HCT116 (cell line): ENCODE measurements at regions not wholly inside any gene's neighbourhood (a gene's known extent, or its start where the extent isn't known, plus 50 kb on each side); places are given as distances from the start of the nearest gene placed in this dataset.

Experiments
- ATAC-seq: fragments of 200-7000 bp; cut with Tn5 transposase; 2 replicates; pipeline ENCODE4 v1.9.1; 2020; ENCODE audit warnings: mild to moderate bottlenecking, moderate library complexity
- BruUV-seq: library from RNA; stranded (reverse); fragments of 400-500 nt; replicated peaks from 2 replicates; lab custom pipeline; 2021; lab: Mats Ljungman, UMichigan
- CTCF ChIA-PET: fragments of 300-600 bp; sonication (Branson Sonifier 250); formaldehyde crosslinking; loops from one replicate; lab custom pipeline; 2021; ENCODE audit warnings: antibody characterized with exemption; lab: Charles Lee
- POLR2A ChIA-PET: fragments of 300-600, 350-600 bp; sonication (Branson Sonifier 250); formaldehyde crosslinking; loops from one replicate; lab custom pipeline; 2021; ENCODE audit warnings: antibody characterized with exemption; lab: Charles Lee
- RAD21 ChIA-PET, 2 experiments: fragments of 300-600 bp; sonication (Branson Sonifier 250); formaldehyde crosslinking; loops; one replicate each; lab custom pipeline; 2023; ENCODE audit warnings: low total read pairs in 2 of 2; ENCODE audit not compliant: uncharacterized antibody in 2 of 2, unreplicated experiment in 2 of 2, low non-redundant PET in 1 of 2; lab: Charles Lee
- DNase-seq: peaks from one replicate; pipeline ENCODE4 v3.0.0-alpha.2; 2010; ENCODE audit warnings: low read depth, low spot score
- H2AFZ ChIP-seq: fragments of 200-600 bp; shearing (Covaris generic), sonication (generic); 2 replicates; pipeline ENCODE4 v1.6.1; 2017; ENCODE audit warnings: low read depth, mixed run types, mixed read lengths, antibody characterized with exemption, low read length; ENCODE audit not compliant: poor library complexity, severe bottlenecking
- H3K27ac ChIP-seq: 2 replicates; pipeline ENCODE4 v1.5.1; 2012; ENCODE audit warnings: low read depth, low read length
- H3K27me3 ChIP-seq: fragments of 200-600 bp; sonication (generic); 2 replicates; pipeline ENCODE4 v1.6.1; 2016; ENCODE audit warnings: mixed run types, low read length, mixed read lengths; ENCODE audit not compliant: insufficient read depth
- H3K36me3 ChIP-seq, 2 experiments: fragments of 200-500 bp in 1 of 2; fragments of 200-600 bp in 1 of 2; sonication (Bioruptor generic) in 1 of 2; sonication (generic) in 1 of 2; 2 replicates each; pipeline versions ENCODE4 v1.5.1 to v1.6.1; 2014 to 2016; ENCODE audit warnings: low read length in 2 of 2, inconsistent platforms in 1 of 2, mixed read lengths in 1 of 2, mixed run types in 1 of 2; ENCODE audit not compliant: insufficient read depth in 2 of 2, control insufficient read depth in 1 of 2
- H3K4me1 ChIP-seq, 2 experiments: fragments of 200-600 bp in 1 of 2; sonication (generic) in 1 of 2; 2 replicates each; pipeline versions ENCODE4 v1.5.1 to v1.6.1; 2012 to 2017; ENCODE audit warnings: low read length in 2 of 2, inconsistent platforms in 1 of 2, mild to moderate bottlenecking in 1 of 2, mixed read lengths in 1 of 2, mixed run types in 1 of 2, moderate library complexity in 1 of 2; ENCODE audit not compliant: insufficient read depth in 2 of 2, control insufficient read depth in 1 of 2
- H3K4me2 ChIP-seq: fragments of 200-600 bp; sonication (generic); 2 replicates; pipeline ENCODE4 v1.6.1; 2017; ENCODE audit warnings: mixed run types, low read length, mixed read lengths
- H3K4me3 ChIP-seq, 2 experiments: fragments of 200-600 bp in 1 of 2; sonication (generic) in 1 of 2; replicated peaks in 1 of 2; 2 replicates each; pipeline ENCODE4 v1.5.1; 2011 to 2016; ENCODE audit warnings: low read length in 2 of 2, control low read depth in 1 of 2, low read depth in 1 of 2, mild to moderate bottlenecking in 1 of 2, mixed read lengths in 1 of 2, mixed run types in 1 of 2
- H3K79me2 ChIP-seq: fragments of 200-600 bp; sonication (generic); 2 replicates; pipeline ENCODE4 v1.6.1; 2017; ENCODE audit warnings: mild to moderate bottlenecking, mixed run types, low read length, moderate library complexity, mixed read lengths; ENCODE audit not compliant: insufficient read depth
- H3K9ac ChIP-seq: fragments of 200-600 bp; sonication (generic); 2 replicates; pipeline ENCODE4 v1.6.1; 2016; ENCODE audit warnings: low read length, mixed read lengths
- H3K9me2 ChIP-seq: fragments of 200-600 bp; sonication (generic), shearing (Covaris generic); 2 replicates; pipeline ENCODE4 v1.6.1; 2017; ENCODE audit warnings: mixed run types, mild to moderate bottlenecking, moderate library complexity; ENCODE audit not compliant: insufficient read depth
- H3K9me3 ChIP-seq, 2 experiments: fragments of 200-500 bp in 1 of 2; fragments of 200-600 bp in 1 of 2; sonication (Bioruptor generic) in 1 of 2; sonication (generic) in 1 of 2; 2 replicates each; pipeline ENCODE4 v1.6.1; 2014 to 2017; ENCODE audit warnings: low read length in 2 of 2, mixed read lengths in 2 of 2, inconsistent platforms in 1 of 2, low read depth in 1 of 2, mild to moderate bottlenecking in 1 of 2, mixed run types in 1 of 2, moderate library complexity in 1 of 2; ENCODE audit not compliant: control insufficient read depth in 1 of 2, insufficient read depth in 1 of 2
- H4K20me1 ChIP-seq: fragments of 200-600 bp; sonication (generic), shearing (Covaris generic); 2 replicates; pipeline ENCODE4 v1.6.1; 2017; ENCODE audit warnings: mixed run types, mild to moderate bottlenecking, moderate library complexity; ENCODE audit not compliant: insufficient read depth
- ATF3 ChIP-seq: IDR thresholded peaks from 2 replicates; pipeline ENCODE4 v1.6.1; 2012
- ELF1 ChIP-seq: IDR thresholded peaks from 2 replicates; pipeline ENCODE4 v1.6.1; 2012; ENCODE audit warnings: low read depth, borderline replicate concordance
- EZH2phosphoT487 ChIP-seq: fragments of 200-600 bp; IDR thresholded peaks from 2 replicates; pipeline ENCODE4 v1.6.1; 2018; ENCODE audit warnings: antibody characterized with exemption, borderline replicate concordance
- FOSL1 ChIP-seq: IDR thresholded peaks from 2 replicates; pipeline ENCODE4 v1.6.1; 2012; ENCODE audit warnings: low read depth
- JUND ChIP-seq: IDR thresholded peaks from 2 replicates; pipeline ENCODE4 v1.6.1; 2012
- MAX ChIP-seq: IDR thresholded peaks from 2 replicates; pipeline ENCODE4 v1.6.1; 2012
- RAD21 ChIP-seq: IDR thresholded peaks from 2 replicates; pipeline ENCODE4 v1.6.1; 2012; ENCODE audit warnings: low read depth, mild to moderate bottlenecking
- SIN3A ChIP-seq: IDR thresholded peaks from 2 replicates; pipeline ENCODE4 v1.6.1; 2012; ENCODE audit warnings: low read depth
- SRF ChIP-seq: IDR thresholded peaks from 2 replicates; pipeline ENCODE4 v1.6.1; 2012; ENCODE audit warnings: low read depth
- YY1 ChIP-seq: IDR thresholded peaks from 2 replicates; pipeline ENCODE4 v1.6.1; 2011; ENCODE audit warnings: low read length, low read depth, moderate library complexity, mild to moderate bottlenecking; ENCODE audit not compliant: insufficient replicate concordance; ENCODE audit errors: extremely low read depth
- intact Hi-C: fragments of 100-400 bp; cut with micrococcal nuclease; formaldehyde crosslinking; loops from 2 replicates; pipeline ENCODE4 v1.10.0; 2022
- TF ChIP-seq, protein P1 (sequence below): IDR thresholded peaks from 2 replicates; pipeline ENCODE4 v1.6.1; 2012; ENCODE audit warnings: low read depth

DNA sequence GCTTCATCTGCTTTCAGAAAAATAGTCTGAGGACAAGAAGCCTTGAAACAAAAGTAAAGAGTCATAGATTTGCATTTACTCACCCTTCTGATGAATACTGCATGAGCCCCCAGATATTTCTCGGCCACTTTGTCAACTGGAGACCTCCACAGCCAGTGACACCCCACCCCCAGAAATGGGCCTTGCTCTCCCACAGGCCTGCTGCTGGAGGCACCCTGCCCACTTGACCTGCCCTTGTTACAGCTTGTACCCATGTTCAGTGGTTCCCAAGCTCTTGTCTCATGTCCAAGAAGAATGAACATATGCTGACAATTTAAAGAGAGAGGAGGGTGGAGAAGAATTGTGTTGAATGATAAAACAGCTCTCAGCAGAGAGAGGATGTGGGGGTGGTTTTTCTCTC, 225.1 kb downstream of the DCAF12L2 start:
- Histone ChIP-seq H3K4me3 (no peak overlapping the region), H3K9ac (no peak overlapping the region), H3K4me2 (no peak overlapping the region), H2AFZ (no peak overlapping the region), H3K79me2 (no peaks in the 10 kb centered on the region), H3K27me3 (no peaks in the 10 kb centered on the region), H3K4me1 (no peaks in the 10 kb centered on the region), H4K20me1 (no peaks in the 10 kb centered on the region), H3K27ac (no peak overlapping the region), H3K36me3 (no peaks in the 10 kb centered on the region), H3K9me2 (no peaks in the 10 kb centered on the region), H3K9me3 (no peaks in the 10 kb centered on the region)
- no peak for DNase-seq
- ChIA-PET POLR2A (no interaction called here), RAD21 (no interaction called here), CTCF (no interaction called here)
- intact Hi-C loops: no loop called here
- BruUV-seq: no TSS peak
- ATAC-seq: no peak
- TF ChIP-seq YY1 (no peak), FOSL1 (no peak), SRF (no peak), ATF3 (no peak), RAD21 (no peak), MAX (no peak), JUND (no peak), SIN3A (no peak), EZH2phosphoT487 (no peak), ELF1 (no peak)
- TF ChIP-seq, protein P1, sequence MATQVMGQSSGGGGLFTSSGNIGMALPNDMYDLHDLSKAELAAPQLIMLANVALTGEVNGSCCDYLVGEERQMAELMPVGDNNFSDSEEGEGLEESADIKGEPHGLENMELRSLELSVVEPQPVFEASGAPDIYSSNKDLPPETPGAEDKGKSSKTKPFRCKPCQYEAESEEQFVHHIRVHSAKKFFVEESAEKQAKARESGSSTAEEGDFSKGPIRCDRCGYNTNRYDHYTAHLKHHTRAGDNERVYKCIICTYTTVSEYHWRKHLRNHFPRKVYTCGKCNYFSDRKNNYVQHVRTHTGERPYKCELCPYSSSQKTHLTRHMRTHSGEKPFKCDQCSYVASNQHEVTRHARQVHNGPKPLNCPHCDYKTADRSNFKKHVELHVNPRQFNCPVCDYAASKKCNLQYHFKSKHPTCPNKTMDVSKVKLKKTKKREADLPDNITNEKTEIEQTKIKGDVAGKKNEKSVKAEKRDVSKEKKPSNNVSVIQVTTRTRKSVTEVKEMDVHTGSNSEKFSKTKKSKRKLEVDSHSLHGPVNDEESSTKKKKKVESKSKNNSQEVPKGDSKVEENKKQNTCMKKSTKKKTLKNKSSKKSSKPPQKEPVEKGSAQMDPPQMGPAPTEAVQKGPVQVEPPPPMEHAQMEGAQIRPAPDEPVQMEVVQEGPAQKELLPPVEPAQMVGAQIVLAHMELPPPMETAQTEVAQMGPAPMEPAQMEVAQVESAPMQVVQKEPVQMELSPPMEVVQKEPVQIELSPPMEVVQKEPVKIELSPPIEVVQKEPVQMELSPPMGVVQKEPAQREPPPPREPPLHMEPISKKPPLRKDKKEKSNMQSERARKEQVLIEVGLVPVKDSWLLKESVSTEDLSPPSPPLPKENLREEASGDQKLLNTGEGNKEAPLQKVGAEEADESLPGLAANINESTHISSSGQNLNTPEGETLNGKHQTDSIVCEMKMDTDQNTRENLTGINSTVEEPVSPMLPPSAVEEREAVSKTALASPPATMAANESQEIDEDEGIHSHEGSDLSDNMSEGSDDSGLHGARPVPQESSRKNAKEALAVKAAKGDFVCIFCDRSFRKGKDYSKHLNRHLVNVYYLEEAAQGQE: no peak
